Loucy (cell line): ENCODE measurements at regions not wholly inside any gene's neighbourhood (a gene's known extent, or its start where the extent isn't known, plus 50 kb on each side); places are given as distances from the start of the nearest gene placed in this dataset.

Experiments
- EZH2phosphoT487 ChIP-seq: fragments of 200-600 bp; IDR thresholded peaks from 2 replicates; pipeline ENCODE4 v1.6.1; 2018; ENCODE audit warnings: antibody characterized with exemption, mild to moderate bottlenecking, moderate library complexity, borderline replicate concordance
- TF ChIP-seq, protein P1 (sequence below): fragments of 200-600 bp; sonication (generic); conservative IDR thresholded peaks from 2 replicates; pipeline ENCODE4 v1.5.1; 2014; ENCODE audit warnings: mild to moderate bottlenecking, antibody characterized with exemption, low read length

DNA sequence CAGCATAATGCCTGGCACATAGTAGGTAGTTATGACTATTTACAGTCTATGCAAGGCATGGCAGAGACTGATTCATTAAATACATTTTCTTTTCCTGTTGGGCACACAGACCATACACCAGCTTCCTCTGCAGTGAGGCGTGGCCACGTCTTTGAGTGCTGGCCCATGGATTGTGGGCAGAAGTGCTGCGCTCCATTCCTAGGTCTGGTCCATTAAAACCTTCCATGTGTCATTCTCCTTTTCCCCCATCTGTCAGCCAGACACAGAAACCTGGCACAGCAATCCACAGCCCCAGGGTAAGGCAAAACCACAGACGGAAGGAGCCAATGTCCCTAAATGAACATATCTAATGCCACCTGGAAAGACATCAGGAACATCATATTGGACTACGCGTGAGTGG is 141.9 kb downstream of the TTC32 start:
- TF ChIP-seq, protein P1, sequence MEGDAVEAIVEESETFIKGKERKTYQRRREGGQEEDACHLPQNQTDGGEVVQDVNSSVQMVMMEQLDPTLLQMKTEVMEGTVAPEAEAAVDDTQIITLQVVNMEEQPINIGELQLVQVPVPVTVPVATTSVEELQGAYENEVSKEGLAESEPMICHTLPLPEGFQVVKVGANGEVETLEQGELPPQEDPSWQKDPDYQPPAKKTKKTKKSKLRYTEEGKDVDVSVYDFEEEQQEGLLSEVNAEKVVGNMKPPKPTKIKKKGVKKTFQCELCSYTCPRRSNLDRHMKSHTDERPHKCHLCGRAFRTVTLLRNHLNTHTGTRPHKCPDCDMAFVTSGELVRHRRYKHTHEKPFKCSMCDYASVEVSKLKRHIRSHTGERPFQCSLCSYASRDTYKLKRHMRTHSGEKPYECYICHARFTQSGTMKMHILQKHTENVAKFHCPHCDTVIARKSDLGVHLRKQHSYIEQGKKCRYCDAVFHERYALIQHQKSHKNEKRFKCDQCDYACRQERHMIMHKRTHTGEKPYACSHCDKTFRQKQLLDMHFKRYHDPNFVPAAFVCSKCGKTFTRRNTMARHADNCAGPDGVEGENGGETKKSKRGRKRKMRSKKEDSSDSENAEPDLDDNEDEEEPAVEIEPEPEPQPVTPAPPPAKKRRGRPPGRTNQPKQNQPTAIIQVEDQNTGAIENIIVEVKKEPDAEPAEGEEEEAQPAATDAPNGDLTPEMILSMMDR = no peak
- no peak for TF ChIP-seq EZH2phosphoT487
